ENCODE measurements at regions not wholly inside any gene's neighbourhood (a gene's known extent, or its start where the extent isn't known, plus 50 kb on each side); places are given as distances from the start of the nearest gene placed in this dataset.

GRCh38 chrX:88526385-88526784, 220.6 kb upstream of the CPXCR1 start:
- in situ Hi-C loops (cut with HindIII; ENCODE audit: low pct_unique_long_range_greater_than_20kb, low sequenced_read_pairs): no loop called here
- no peak for TF ChIP-seq JUND (IDR thresholded peaks at IDR 0.05; ENCODE audit: low read depth)
- DNase-seq (ENCODE audit: low read depth in 1 of 2, low spot score in 1 of 2): no peak

- DNase-seq (ENCODE audit: low read depth in 1 of 2, low spot score in 1 of 2): no peak
- in situ Hi-C loops (cut with HindIII; ENCODE audit: low pct_unique_long_range_greater_than_20kb, low sequenced_read_pairs): no loop called here
- no peak for TF ChIP-seq JUND (IDR thresholded peaks at IDR 0.05; ENCODE audit: low read depth)
Measured at GRCh38 chrX:88558421-88558820, 188.6 kb upstream of the CPXCR1 start.

GRCh38 chrX:88560673-88561330, 186.2 kb upstream of the CPXCR1 start:
- no peak for TF ChIP-seq JUND (IDR thresholded peaks at IDR 0.05; ENCODE audit: low read depth)
- in situ Hi-C loops (cut with HindIII; ENCODE audit: low pct_unique_long_range_greater_than_20kb, low sequenced_read_pairs): no loop called here
- DNase-seq (ENCODE audit: low read depth in 1 of 2, low spot score in 1 of 2): no peak

GRCh38 chrX:88584283-88584682, 162.7 kb upstream of the CPXCR1 start:
- in situ Hi-C loops (cut with HindIII; ENCODE audit: low pct_unique_long_range_greater_than_20kb, low sequenced_read_pairs): no loop called here
- no peak for TF ChIP-seq JUND (IDR thresholded peaks at IDR 0.05; ENCODE audit: low read depth)
- DNase-seq (ENCODE audit: low read depth in 1 of 2, low spot score in 1 of 2): no peak

- no peak for DNase-seq (ENCODE audit: low read depth in 1 of 2, low spot score in 1 of 2)
- no peak for TF ChIP-seq JUND (IDR thresholded peaks at IDR 0.05; ENCODE audit: low read depth)
- in situ Hi-C loops (cut with HindIII; ENCODE audit: low pct_unique_long_range_greater_than_20kb, low sequenced_read_pairs): no loop called here
Measured at GRCh38 chrX:88586317-88586716, 160.7 kb upstream of the CPXCR1 start.

GRCh38 chrX:88603237-88603636, 143.8 kb upstream of the CPXCR1 start:
- peak in 1 of 2 experiments; percentile 0 for DNase-seq (ENCODE audit: low read depth in 1 of 2, low spot score in 1 of 2)
- in situ Hi-C loops (cut with HindIII; ENCODE audit: low pct_unique_long_range_greater_than_20kb, low sequenced_read_pairs): no loop called here
- no peak for TF ChIP-seq JUND (IDR thresholded peaks at IDR 0.05; ENCODE audit: low read depth)

GRCh38 chrX:88604433-88605221, 142.4 kb upstream of the CPXCR1 start:
- DNase-seq (ENCODE audit: low read depth in 1 of 2, low spot score in 1 of 2): no peak
- TF ChIP-seq JUND (IDR thresholded peaks at IDR 0.05; ENCODE audit: low read depth): no peak
- in situ Hi-C loops (cut with HindIII; ENCODE audit: low pct_unique_long_range_greater_than_20kb, low sequenced_read_pairs): no loop called here

- no peak for DNase-seq (ENCODE audit: low read depth in 1 of 2, low spot score in 1 of 2)
- TF ChIP-seq JUND (IDR thresholded peaks at IDR 0.05; ENCODE audit: low read depth): no peak
- in situ Hi-C loops (cut with HindIII; ENCODE audit: low pct_unique_long_range_greater_than_20kb, low sequenced_read_pairs): no loop called here
Measured at GRCh38 chrX:88605222-88605583, 141.8 kb upstream of the CPXCR1 start.

- TF ChIP-seq JUND (IDR thresholded peaks at IDR 0.05; ENCODE audit: low read depth): no peak
- in situ Hi-C loops (cut with HindIII; ENCODE audit: low pct_unique_long_range_greater_than_20kb, low sequenced_read_pairs): no loop called here
- DNase-seq (ENCODE audit: low read depth in 1 of 2, low spot score in 1 of 2): peak in 1 of 2 experiments; percentile 9
Measured at GRCh38 chrX:88612870-88613329, 134.1 kb upstream of the CPXCR1 start.

GRCh38 chrX:88613338-88613737, 133.7 kb upstream of the CPXCR1 start:
- peak; percentile 1 to 48 for DNase-seq (ENCODE audit: low read depth in 1 of 2, low spot score in 1 of 2)
- TF ChIP-seq JUND (IDR thresholded peaks at IDR 0.05; ENCODE audit: low read depth): no peak
- in situ Hi-C loops (cut with HindIII; ENCODE audit: low pct_unique_long_range_greater_than_20kb, low sequenced_read_pairs): no loop called here

- DNase-seq (ENCODE audit: low read depth in 1 of 2, low spot score in 1 of 2): no peak
- in situ Hi-C loops (cut with HindIII; ENCODE audit: low pct_unique_long_range_greater_than_20kb, low sequenced_read_pairs): no loop called here
- no peak for TF ChIP-seq JUND (IDR thresholded peaks at IDR 0.05; ENCODE audit: low read depth)
Measured at GRCh38 chrX:88621278-88621677, 125.7 kb upstream of the CPXCR1 start.

- no peak for DNase-seq (ENCODE audit: low read depth in 1 of 2, low spot score in 1 of 2)
- no peak for TF ChIP-seq JUND (IDR thresholded peaks at IDR 0.05; ENCODE audit: low read depth)
- in situ Hi-C loops (cut with HindIII; ENCODE audit: low pct_unique_long_range_greater_than_20kb, low sequenced_read_pairs): no loop called here
Measured at GRCh38 chrX:88655460-88655859, 91.6 kb upstream of the CPXCR1 start.

- DNase-seq (ENCODE audit: low read depth in 1 of 2, low spot score in 1 of 2): no peak
- in situ Hi-C loops (cut with HindIII; ENCODE audit: low pct_unique_long_range_greater_than_20kb, low sequenced_read_pairs): no loop called here
- TF ChIP-seq JUND (IDR thresholded peaks at IDR 0.05; ENCODE audit: low read depth): no peak
Measured at GRCh38 chrX:88660836-88661235, 86.2 kb upstream of the CPXCR1 start.
